Calu3 (cell line): ENCODE measurements at regions not wholly inside any gene's neighbourhood (a gene's known extent, or its start where the extent isn't known, plus 50 kb on each side); places are given as distances from the start of the nearest gene placed in this dataset.

Source experiments
- BruUV-seq: library from RNA; stranded (reverse); fragments of 400-500 nt; replicated peaks from 2 replicates; lab custom pipeline; 2021; lab: Mats Ljungman, UMichigan
- CTCF ChIA-PET: fragments of 300-600 bp; sonication (Branson Sonifier 250); formaldehyde crosslinking; loops from one replicate; lab custom pipeline; 2022; ENCODE audit warnings: antibody characterized with exemption; lab: Charles Lee
- DNase-seq: peaks from one replicate; pipeline ENCODE4 v3.0.0; 2022
- H3K27ac Mint-ChIP-seq: one replicate; pipeline ENCODE4 v1.8.0; 2022; ENCODE audit warnings: mixed read lengths; ENCODE audit not compliant: unreplicated experiment
- H3K27me3 Mint-ChIP-seq: one replicate; pipeline ENCODE4 v1.8.0; 2022; ENCODE audit warnings: mixed read lengths; ENCODE audit not compliant: unreplicated experiment
- H3K36me3 Mint-ChIP-seq: one replicate; pipeline ENCODE4 v1.8.0; 2022; ENCODE audit warnings: mild to moderate bottlenecking, moderate library complexity, mixed read lengths; ENCODE audit not compliant: insufficient read depth, unreplicated experiment
- H3K4me1 Mint-ChIP-seq: one replicate; pipeline ENCODE4 v1.8.0; 2022; ENCODE audit warnings: mild to moderate bottlenecking, low read depth, mixed read lengths; ENCODE audit not compliant: unreplicated experiment
- H3K4me3 Mint-ChIP-seq: one replicate; pipeline ENCODE4 v1.8.0; 2022; ENCODE audit warnings: mild to moderate bottlenecking, low read depth, moderate library complexity, mixed read lengths; ENCODE audit not compliant: unreplicated experiment
- H3K9me3 Mint-ChIP-seq: one replicate; pipeline ENCODE4 v1.8.0; 2022; ENCODE audit warnings: low read depth, mixed read lengths; ENCODE audit not compliant: unreplicated experiment
- intact Hi-C: fragments of 100-400 bp; cut with micrococcal nuclease; formaldehyde crosslinking; loops from one replicate; pipeline ENCODE4 v1.10.0; 2022; ENCODE audit not compliant: unreplicated experiment
- TF ChIP-seq, protein P1 (sequence below): fragments of 200-600 bp; IDR thresholded peaks from one replicate; pipeline ENCODE4 v1.8.0; 2022; ENCODE audit warnings: antibody characterized with exemption; ENCODE audit not compliant: unreplicated experiment

GRCh38 chr2:880201-880970 lies 70.3 kb upstream of the SNTG2 start:
- TF ChIP-seq, protein P1, sequence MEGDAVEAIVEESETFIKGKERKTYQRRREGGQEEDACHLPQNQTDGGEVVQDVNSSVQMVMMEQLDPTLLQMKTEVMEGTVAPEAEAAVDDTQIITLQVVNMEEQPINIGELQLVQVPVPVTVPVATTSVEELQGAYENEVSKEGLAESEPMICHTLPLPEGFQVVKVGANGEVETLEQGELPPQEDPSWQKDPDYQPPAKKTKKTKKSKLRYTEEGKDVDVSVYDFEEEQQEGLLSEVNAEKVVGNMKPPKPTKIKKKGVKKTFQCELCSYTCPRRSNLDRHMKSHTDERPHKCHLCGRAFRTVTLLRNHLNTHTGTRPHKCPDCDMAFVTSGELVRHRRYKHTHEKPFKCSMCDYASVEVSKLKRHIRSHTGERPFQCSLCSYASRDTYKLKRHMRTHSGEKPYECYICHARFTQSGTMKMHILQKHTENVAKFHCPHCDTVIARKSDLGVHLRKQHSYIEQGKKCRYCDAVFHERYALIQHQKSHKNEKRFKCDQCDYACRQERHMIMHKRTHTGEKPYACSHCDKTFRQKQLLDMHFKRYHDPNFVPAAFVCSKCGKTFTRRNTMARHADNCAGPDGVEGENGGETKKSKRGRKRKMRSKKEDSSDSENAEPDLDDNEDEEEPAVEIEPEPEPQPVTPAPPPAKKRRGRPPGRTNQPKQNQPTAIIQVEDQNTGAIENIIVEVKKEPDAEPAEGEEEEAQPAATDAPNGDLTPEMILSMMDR = no peak
- Mint-ChIP-seq H3K9me3 (peaks cover 14% of the 10 kb centered on the region), H3K4me3 (no peak overlapping the region), H3K4me1 (no peaks in the 10 kb centered on the region), H3K27ac (no peak overlapping the region), H3K36me3 (no peaks in the 10 kb centered on the region), H3K27me3 (no peaks in the 10 kb centered on the region)
- BruUV-seq = no TSS peak
- no peak for DNase-seq
- CTCF ChIA-PET = no interaction called here
- intact Hi-C loops = no loop called here

- Mint-ChIP-seq H3K27ac (no peak overlapping the region), H3K4me3 (no peak overlapping the region), H3K4me1 (no peaks in the 10 kb centered on the region), H3K36me3 (no peaks in the 10 kb centered on the region), H3K9me3 (peaks cover 11% of the 10 kb centered on the region), H3K27me3 (no peaks in the 10 kb centered on the region)
- DNase-seq = no peak
- TF ChIP-seq, protein P1 = no peak
- CTCF ChIA-PET = no interaction called here
- intact Hi-C loops = no loop called here
- no TSS peak for BruUV-seq
These were observed 71.1 kb upstream of the SNTG2 start for GRCh38 chr2:879540-879939.

DNA sequence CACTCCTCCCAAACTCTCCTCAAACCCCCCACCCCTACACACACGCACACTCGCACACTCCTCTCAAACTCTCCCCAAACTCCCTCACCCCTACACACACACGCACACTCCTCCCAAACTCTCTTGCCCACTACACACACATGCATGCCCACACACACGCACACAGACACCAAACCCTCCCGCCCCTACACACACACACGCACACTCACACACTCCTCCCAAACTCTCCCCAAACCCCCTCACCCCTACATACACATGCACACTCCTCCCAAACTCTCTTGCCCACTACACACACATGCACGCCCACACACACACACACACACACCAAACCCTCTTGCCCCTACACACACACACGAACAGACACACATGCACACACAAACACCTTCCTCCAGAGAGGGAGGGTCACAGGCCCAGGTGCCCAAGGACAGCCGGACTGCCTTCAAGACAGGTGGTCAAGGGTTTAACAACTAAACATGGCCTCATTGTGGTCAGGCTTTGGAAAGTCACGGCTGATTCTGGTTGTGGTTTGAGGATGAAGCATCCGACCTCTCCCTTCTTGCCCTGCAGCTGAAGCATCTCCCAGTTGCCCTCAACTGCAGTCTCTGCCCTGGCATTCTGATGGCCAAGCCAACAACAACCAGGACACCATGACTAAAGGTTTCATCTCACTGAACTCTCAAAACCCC lies 72.3 kb upstream of the SNTG2 start:
- H3K36me3 Mint-ChIP-seq = no peaks in the 10 kb centered on the region
- no peak overlapping the region for H3K27ac Mint-ChIP-seq
- TF ChIP-seq, protein P1 = no peak
- no peaks in the 10 kb centered on the region for H3K27me3 Mint-ChIP-seq
- H3K9me3 Mint-ChIP-seq = peaks cover 8% of the 10 kb centered on the region
- BruUV-seq = no TSS peak
- intact Hi-C loops = no loop called here
- CTCF ChIA-PET = no interaction called here
- H3K4me3 Mint-ChIP-seq = no peak overlapping the region
- no peak for DNase-seq
- H3K4me1 Mint-ChIP-seq = no peaks in the 10 kb centered on the region

DNA sequence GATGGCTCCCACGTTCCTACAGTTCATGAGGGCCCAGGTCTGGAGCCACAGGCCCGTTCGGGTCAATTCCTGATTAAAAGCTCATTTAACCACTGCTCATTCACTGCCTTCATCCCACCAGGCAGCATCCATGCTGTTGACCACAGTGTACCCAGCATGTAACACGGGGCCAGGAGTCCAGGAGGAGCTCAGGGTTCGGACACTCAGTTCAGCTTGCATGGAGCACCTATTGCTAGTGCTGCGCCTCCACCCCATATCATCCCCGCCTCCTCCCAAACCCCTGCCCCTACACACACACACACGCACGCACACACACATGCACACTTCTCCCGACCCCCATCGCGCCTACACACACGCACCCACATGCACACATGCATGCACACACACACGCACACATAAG lies 72.9 kb upstream of the SNTG2 start:
- CTCF ChIA-PET = no interaction called here
- TF ChIP-seq, protein P1 = no peak
- BruUV-seq = no TSS peak
- Mint-ChIP-seq H3K27me3 (no peaks in the 10 kb centered on the region), H3K4me1 (no peaks in the 10 kb centered on the region), H3K9me3 (peaks cover 8% of the 10 kb centered on the region), H3K4me3 (no peak overlapping the region), H3K36me3 (no peaks in the 10 kb centered on the region), H3K27ac (no peak overlapping the region)
- DNase-seq = no peak
- intact Hi-C loops = no loop called here
